HG02884 (cell line): ENCODE measurements at regions not wholly inside any gene's neighbourhood (a gene's known extent, or its start where the extent isn't known, plus 50 kb on each side); places are given as distances from the start of the nearest gene placed in this dataset.
"Not testable (repeated sequence)": the region's sequence is repeated elsewhere in the genome, so short reads cannot be mapped to it uniquely, and the experiment has no call there.

Experiments used
- ATAC-seq: cut with Tn5 transposase; IDR thresholded peaks from one replicate; pipeline ENCODE4 v1.9.1; 2021; ENCODE audit warnings: mild to moderate bottlenecking, moderate library complexity; ENCODE audit not compliant: unreplicated experiment

DNA sequence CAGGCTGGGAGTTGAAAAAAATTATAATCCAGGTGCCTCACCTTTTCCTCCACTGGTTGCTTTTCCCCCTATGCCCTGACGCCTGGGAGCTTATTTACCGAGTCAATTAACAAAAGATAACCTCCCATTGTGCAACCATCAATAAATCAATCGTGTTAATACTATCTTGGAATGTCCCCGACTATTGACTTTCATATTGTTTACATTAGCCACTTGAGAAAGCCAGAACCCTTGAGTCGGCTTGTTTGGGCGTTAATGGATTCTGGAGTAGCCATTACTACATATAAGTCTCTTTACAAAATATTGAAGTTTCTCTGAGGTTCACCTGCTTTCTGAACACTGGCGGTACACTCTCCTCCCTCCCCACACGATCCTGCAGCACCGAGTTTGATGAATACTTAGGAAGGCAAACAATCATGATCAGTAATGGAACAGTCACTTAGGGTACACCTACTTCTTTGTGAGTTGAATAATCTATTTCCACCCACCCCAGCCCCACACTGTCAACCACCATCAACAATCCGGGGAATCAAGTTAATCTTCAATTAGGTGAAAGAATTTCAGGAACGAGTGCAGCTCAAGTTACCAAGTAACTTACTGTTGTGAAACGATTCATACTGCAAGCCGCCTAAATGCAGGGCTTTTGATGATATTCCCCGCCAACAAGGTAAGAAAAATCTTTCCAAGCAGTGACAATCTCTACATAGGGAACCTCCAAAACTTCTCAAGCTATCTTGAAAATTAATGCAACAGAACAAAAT is 159.3 kb upstream of the NR2F2 start:
- no peak for ATAC-seq

DNA sequence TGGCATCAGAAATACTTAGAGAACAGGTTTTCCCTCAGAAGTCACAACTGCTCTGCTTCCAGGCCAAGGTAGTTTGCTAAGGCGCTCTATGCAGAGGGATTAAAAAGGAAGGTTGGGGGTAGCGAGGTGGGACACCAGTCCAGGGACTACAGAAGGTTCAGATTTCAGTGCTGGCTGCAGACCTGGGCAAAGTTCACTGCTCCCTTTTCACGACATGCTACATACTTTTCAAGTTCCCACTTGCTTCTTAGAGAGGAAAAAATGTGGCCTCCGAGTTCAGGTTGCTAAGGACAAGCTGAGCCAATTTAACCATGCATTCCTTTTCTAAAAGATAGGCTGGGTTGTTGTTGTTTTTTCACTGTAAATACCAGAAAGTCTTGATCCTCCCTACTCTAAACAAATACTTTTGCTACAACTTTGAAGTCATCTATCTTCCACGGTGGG is 158.6 kb upstream of the NR2F2 start:
- ATAC-seq, result no peak

GRCh38 chr15:96172417-96172816 is 158.1 kb upstream of the NR2F2 start:
- no peak for ATAC-seq

- ATAC-seq, result no peak
Measured at GRCh38 chr15:96176831-96177230, 153.7 kb upstream of the NR2F2 start.

DNA sequence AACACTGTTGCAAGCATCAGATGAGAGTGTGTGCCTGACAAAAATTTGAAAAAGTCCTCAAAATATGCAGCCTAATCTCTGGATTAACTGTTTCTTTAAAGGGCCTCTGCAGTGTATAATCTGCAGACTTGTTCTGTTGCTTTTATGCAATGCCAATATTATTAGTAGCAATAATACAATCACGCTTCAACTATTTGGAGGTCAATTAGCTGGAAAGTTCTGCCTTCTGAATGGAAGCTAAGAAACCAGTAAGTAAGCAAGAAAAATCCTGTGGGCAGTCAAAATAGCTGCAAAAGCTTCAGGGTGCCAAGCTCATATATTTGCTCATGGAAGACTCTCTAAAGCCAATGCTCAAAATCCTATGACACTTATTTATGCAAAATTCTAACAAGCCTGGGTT is 153.2 kb upstream of the NR2F2 start:
- ATAC-seq, result no peak

DNA sequence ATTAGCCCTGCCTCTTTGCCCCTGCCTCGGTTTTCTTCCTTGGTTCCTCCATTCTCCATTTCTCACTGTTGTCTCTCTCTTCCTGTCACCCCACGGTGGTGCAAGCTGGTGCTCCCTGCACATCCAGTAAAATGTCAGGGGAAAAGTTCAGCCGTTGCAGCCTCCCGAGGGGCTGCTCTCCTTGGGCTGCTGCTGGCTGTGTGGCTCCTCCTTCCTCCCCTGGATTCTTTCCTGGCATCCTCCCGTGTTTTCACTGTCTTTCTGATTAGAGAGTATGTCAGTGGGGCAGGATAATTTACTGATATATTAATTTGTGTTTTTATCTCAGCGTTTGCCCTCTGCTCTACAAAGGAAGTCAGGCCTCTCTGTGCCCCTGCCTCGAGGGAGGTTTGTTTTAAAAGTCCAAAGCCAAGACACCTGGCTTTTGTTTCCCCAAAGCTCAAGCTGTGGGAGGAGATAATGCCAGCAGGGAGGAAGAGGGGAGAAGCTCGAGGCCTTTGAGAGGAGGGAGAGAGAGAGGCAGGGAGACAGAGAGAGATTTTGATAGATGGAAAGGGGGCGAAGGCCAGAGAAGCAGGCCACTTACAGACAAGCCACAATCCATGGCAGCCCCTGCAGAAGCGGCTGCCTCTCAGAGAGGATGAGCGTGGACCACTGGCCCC is 150.3 kb upstream of the NR2F2 start:
- no peak for ATAC-seq

DNA sequence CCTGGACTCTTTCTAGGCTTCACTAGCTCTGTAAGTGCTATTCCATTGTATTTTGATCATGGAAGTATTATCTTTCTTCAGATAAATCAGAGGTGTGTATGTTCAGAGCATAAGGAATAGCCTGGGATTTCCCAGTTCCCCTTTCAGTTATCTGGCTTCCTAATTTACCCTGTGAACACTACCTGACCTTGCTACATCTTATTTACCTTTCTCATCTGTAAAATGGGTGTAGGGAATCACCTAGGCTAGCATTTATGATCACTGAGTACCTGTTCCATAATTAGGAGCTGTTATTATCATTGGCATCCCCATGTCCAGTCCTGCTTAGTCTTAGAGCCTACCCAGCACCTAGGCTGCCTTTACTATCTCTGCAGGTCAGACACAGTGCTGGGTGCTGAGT is 149.3 kb upstream of the NR2F2 start:
- ATAC-seq, result no peak

- ATAC-seq, result no peak
Measured at GRCh38 chr15:96181873-96182301, 148.6 kb upstream of the NR2F2 start.

- no peak for ATAC-seq
Measured at GRCh38 chr15:96182736-96183513, 147.6 kb upstream of the NR2F2 start.

GRCh38 chr15:96183514-96183850 is 147.0 kb upstream of the NR2F2 start:
- ATAC-seq, result no peak

GRCh38 chr15:96183867-96184266 is 146.6 kb upstream of the NR2F2 start:
- ATAC-seq, result no peak

DNA sequence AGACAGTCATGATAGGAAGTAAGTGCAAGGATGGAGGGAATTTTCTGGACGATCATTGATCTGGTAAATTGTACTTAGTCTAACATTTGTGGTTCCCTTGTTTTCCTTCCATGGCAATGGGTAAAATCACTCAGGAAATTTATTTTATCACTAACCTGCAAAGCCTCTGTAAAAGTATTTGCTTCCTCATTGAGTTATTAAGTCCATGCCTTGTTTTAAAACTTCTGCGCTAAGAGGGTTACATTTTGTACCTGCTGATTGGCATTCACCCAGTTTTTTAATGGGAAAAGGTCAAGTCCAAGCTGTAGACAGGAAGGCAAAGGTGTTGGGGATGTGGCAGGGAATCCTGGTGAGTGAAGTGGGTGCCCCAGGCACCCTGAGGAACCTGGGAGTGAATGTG is 146.2 kb upstream of the NR2F2 start:
- no peak for ATAC-seq

- ATAC-seq, result no peak
Measured at GRCh38 chr15:96186105-96186504, 144.4 kb upstream of the NR2F2 start.

DNA sequence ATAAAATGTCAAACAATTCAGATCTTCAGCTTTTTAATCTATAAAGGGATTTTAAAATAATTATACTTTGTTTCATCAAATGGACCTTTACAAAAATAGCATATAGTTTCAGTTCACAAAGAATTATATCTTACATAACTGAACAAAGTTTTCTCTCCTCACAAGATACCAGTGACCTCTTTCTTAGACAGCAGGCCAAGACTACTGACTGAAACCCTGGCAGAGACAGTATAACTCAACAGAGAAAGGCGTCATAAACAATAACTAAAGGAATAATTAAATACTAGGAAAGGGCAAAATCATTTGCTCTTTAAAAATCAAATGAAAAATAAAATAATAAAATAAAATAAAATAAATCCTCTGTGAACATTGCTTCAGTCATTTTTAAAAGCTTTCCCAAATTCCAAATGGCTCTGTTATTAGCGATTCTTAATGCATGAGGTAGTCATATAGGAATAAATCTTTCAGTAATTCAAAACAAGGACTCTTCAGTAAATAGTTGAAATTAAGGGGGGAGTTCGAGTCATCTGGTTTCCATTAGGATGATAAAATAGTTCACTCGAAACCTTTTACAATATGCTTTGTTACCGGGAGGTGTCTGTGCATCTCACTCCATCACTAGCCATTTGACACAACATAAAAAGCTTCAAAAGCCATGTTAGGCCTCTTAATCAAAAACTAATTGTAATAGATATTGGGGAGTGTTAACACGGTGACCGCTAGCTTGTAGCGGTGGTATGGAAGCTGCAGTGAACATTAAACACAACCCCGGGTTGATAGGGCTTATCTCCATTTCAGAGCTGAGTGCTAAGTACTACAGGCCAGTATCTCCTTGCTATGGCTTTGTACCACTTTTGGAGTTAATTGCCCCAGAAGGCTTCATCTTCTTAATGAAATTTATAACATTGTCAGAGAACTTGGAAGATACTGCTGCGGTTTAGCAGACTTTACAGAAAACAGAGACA is 142.9 kb upstream of the NR2F2 start:
- no peak for ATAC-seq

DNA sequence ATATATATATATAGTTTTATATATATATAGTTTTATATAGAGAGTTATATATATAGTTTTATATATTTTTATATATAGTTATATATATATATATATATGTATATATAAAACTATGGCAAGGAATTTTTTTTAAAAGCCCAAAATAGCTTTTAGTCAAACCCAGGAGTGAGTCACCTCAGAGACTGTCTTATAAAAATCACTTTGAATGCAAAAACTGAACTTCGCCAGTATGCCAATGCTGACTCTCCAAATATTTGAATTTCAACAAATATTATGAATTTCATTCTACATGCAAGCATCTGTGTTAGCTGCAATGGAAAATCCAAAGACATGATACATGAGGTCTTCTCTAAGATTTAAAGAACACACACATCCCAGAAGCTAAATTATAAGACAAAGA is 132.8 kb upstream of the NR2F2 start:
- no peak for ATAC-seq

DNA sequence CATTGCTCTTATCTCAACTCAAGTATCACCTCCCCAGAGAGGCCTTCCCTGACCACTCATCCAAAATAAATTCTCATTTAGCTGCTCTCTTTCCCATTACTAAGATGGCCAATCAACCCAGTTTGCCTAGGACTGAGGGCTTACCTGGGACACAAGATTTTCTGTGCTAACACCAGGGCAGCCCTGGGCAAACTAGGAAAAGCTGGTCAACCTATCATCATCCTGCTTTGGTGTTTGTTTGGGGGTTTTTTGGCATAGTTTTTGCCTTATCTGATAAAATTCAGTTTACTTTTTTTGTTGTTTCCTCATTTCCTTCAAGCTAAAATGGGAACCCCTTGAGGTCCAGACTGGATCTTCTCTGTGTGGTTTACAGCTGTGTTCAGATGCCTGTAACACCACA is 131.4 kb upstream of the NR2F2 start:
- no peak for ATAC-seq

- no peak for ATAC-seq
Measured at GRCh38 chr15:96200357-96200967, 130.0 kb upstream of the NR2F2 start.

GRCh38 chr15:96201696-96202095 is 128.8 kb upstream of the NR2F2 start:
- no peak for ATAC-seq

GRCh38 chr15:96205588-96205987 is 124.9 kb upstream of the NR2F2 start:
- not testable (repeated sequence) for ATAC-seq

GRCh38 chr15:96207377-96208006 is 123.0 kb upstream of the NR2F2 start:
- ATAC-seq, result no peak
